ENCODE measurements at regions not wholly inside any gene's neighbourhood (a gene's known extent, or its start where the extent isn't known, plus 50 kb on each side); places are given as distances from the start of the nearest gene placed in this dataset.

DNA sequence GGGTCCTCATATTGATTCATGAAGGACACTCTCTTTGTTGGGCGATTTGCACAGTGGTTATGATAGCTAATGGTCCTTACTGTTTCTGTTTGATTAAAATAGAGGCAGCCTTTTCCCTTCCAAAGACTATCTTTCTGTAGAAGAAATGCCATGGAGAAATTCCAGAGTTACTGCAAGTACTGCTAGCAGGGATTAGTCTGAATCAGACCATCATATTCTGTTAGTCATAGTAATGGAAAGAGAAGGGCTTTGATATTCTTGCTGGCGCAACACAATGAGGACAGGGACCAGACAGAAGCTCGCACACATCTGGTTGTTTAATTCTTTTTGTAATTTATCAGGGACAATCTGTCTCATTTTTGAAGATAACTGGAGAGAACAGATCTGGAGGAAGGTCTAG, 304.5 kb upstream of the FZD8 start:
- TF ChIP-seq POLR2A (IDR thresholded peaks at IDR 0.05; ENCODE audit: extremely low read depth, insufficient read length) (no peak), MYC (IDR thresholded peaks at IDR 0.05; ENCODE audit: low read depth, low read length) (no peak)
- TF ChIP-seq, protein P1, sequence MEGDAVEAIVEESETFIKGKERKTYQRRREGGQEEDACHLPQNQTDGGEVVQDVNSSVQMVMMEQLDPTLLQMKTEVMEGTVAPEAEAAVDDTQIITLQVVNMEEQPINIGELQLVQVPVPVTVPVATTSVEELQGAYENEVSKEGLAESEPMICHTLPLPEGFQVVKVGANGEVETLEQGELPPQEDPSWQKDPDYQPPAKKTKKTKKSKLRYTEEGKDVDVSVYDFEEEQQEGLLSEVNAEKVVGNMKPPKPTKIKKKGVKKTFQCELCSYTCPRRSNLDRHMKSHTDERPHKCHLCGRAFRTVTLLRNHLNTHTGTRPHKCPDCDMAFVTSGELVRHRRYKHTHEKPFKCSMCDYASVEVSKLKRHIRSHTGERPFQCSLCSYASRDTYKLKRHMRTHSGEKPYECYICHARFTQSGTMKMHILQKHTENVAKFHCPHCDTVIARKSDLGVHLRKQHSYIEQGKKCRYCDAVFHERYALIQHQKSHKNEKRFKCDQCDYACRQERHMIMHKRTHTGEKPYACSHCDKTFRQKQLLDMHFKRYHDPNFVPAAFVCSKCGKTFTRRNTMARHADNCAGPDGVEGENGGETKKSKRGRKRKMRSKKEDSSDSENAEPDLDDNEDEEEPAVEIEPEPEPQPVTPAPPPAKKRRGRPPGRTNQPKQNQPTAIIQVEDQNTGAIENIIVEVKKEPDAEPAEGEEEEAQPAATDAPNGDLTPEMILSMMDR (IDR thresholded peaks at IDR 0.05; ENCODE audit: low read depth, low read length), result no peak
- TF ChIP-seq, protein P2, sequence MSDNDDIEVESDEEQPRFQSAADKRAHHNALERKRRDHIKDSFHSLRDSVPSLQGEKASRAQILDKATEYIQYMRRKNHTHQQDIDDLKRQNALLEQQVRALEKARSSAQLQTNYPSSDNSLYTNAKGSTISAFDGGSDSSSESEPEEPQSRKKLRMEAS (IDR thresholded peaks at IDR 0.05; ENCODE audit: low read depth, low read length), result no peak
